GM18867 (cell line): ENCODE measurements at regions not wholly inside any gene's neighbourhood (a gene's known extent, or its start where the extent isn't known, plus 50 kb on each side); places are given as distances from the start of the nearest gene placed in this dataset.

Experiments used
- ATAC-seq: cut with Tn5 transposase; IDR thresholded peaks from one replicate; pipeline ENCODE4 v1.9.1; 2021; ENCODE audit warnings: mild to moderate bottlenecking, moderate library complexity; ENCODE audit not compliant: unreplicated experiment

DNA sequence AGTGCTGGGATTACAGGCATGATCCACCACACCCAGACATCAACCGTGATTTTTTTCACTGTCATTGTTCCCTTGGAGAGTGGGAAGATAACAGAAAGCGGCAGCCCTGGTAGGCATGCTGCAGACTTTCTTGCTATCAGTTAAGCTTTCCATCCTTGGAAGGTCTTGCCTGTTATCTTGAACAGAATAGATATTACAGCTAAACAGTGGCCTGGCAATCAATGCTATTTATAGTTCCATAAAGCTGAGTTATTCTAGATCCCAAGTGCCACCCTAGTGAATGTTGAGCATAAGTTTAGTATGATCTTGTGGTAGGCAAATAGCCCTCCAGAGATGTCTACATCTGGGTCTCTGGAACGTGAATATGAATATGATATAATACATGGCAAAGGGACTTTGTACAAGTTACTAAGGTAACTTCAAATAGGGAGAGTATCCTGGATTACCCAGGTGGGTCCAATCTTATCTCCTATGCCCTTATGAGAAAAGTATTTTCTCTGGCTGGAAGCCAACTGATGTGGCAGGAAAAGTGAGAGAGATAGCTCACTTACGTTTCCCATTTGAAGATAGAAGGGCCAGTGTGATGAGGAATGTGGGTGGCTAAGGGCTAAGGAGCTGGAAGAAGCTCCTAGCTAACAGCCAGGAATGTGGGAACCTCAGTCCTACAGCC lies 609.1 kb upstream of the IGFBP3 start:
- no peak for ATAC-seq

DNA sequence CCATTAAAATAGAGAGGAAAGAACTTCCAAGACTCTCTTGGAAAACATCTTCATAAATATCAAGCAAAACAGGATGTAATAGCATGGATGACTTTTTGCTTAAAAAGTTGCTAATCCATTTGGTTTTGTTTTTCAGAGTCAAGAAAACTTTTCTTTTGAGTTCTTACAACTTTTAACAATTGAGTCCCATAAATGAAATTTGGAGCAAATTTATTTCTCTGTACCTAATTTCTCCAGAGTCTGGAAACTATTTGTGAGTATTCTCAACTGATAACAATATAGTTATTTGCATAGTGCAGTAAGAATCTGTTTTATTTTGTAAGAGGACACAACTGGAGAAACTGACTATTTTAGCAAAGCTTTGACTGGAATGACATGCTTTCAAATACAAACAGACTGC lies 606.3 kb upstream of the IGFBP3 start:
- no peak for ATAC-seq

DNA sequence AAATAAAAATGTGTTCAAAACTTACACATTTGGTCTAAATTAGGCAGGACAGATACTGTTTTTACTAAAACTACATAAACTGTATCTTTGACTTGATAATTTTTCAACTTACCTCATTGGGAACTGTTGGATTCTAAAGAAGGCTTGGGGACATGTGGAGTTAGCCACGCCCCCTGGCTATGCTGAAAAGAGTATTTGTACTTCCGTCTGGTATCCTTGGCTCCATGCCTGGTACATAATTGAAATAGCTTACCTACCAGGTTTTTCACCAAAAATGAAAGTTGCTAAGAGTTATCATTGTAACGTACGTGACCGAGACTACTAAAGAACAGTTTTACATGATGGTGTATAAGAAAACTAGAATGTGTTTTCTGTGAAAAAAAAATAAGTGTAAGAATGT lies 604.8 kb upstream of the IGFBP3 start:
- no peak for ATAC-seq

DNA sequence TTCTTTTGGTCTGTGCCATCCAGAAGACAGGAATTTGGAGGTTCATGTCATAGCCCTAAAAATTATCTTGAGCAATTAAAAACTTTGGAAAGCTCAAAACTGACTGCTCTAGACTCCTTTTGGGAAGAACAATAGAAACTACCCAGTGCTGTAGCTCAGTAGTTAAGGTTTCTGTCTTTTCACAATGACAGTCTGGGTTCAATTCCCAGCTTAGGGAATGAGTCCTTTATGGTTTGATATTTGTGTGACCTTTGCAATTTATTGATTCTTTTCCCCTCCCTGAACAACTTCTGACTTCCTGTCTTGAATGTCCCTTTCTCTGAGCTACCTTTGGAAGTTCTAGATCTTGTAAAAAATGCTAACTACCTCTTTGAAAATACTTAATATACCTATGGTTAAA lies 603.3 kb upstream of the IGFBP3 start:
- no peak for ATAC-seq

DNA sequence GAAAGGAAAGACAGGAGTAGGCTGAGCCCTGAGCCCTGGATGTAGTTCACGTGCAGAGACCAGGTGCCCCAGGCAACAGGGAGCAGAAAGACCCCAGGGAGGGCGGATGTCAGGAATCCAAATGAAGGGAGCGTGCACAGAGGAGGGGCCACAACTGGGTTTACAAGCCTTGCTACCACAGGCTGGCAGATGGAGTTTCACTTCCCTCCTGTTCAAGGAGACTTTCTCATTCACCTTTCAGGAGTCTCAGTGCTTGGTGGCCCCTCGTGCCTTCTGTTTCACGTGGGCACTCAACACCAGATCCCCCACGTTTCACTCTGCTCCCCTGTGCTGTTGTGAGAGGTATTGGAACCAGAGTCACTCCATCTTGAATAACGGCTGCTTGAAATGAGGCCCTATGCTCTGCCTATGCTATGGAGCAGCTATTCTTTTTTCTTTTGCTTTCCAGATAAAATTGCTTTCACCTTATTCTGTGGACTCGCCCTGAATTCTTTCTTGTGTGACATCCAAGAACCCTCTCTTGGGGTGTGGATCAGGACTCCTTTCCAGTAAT lies 601.4 kb upstream of the IGFBP3 start:
- ATAC-seq: peak; percentile 62

DNA sequence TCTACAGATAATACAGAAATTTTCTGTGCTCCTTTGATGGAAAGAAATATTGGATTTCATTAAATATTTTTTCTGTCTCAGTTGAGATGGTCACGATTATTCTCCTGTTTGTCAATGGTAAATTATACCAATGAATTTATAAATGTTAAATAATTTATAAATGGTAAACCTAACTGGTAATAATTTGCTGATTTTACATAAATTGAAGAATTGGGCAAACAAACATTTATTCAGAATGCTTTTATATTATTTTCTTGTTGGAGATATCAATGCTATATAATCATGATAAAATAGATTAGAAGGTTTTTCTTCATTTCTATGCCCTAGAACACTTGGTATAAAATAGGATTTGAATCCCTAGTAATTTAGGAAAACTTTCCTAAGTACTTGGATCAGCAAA lies 597.6 kb upstream of the IGFBP3 start:
- ATAC-seq: no peak

DNA sequence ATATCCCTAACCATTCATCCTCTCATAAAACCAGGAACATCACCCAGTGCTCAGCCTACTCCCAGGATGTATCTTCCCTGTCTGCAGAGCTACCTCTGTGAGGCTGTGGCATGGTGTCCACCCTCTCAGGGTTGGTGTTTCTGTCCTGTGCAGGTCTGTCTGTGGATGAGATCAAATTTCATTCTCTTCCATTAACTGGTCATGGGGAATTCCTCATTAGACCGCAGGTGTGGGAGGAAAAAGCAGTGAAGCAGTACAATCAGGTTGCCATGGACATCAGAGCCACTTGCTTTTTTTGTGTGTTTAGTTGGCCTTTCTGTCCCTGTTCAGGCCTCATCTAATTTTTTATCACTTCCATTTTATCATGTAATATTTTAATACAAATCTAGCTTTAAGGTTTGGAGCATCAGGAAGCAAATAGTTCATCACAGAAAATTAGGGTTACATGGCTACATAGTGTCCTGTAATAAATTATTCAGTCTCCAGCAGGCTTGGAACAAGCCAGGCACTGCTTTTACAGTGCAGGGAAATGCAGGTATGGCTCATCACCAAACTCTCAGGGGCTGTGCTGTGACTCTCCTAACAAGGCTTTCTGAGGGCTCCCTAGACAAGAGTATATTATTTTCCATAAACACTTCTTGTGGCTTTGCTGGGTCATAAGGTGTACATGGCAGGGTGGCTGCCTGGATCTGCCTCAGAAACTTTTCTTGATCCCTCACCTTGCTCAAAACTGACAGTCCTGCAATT lies 594.9 kb upstream of the IGFBP3 start:
- ATAC-seq: no peak

DNA sequence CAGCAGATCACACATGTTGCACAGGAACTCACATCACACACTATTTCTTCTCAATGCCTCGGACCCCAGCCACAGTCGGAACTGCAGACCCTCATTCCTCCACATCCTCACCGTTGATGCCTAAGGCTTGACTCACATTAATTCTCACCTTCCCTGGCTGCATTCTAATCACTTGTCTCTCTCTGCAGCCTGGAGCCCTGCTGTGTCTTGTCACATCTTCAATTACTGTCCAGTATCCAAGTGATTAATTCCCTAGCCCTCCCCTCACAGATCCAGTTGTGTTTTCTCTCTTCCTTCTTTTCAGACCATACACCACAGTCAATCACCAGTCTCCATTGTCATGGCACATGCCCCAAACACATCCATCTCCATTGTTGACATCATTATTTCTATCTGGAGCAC lies 592.4 kb upstream of the IGFBP3 start:
- no peak for ATAC-seq

DNA sequence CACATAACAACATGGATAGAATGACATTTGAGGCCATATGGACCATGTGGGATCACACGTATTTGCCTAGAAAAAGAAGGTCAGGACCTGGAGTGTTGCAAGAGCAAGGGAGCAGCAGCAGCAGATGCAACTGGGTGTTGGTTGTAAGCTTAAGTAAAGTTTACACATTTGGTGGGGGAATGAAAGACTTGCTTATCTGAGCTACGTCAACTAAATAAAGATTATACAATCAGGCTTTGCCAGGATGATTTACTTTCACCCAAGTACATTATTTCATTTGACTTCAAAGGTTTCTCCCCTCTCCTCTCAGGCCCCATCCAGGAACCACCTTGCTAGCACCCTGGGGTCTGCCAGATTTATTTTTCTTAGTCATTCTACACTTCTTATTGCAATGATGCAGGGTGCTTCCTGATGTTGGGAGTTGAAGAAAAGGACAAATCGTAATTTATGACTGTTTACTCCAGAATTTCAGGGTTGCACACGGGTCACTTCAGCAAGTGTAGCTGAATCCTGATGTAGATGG lies 591.9 kb upstream of the IGFBP3 start:
- no peak for ATAC-seq

DNA sequence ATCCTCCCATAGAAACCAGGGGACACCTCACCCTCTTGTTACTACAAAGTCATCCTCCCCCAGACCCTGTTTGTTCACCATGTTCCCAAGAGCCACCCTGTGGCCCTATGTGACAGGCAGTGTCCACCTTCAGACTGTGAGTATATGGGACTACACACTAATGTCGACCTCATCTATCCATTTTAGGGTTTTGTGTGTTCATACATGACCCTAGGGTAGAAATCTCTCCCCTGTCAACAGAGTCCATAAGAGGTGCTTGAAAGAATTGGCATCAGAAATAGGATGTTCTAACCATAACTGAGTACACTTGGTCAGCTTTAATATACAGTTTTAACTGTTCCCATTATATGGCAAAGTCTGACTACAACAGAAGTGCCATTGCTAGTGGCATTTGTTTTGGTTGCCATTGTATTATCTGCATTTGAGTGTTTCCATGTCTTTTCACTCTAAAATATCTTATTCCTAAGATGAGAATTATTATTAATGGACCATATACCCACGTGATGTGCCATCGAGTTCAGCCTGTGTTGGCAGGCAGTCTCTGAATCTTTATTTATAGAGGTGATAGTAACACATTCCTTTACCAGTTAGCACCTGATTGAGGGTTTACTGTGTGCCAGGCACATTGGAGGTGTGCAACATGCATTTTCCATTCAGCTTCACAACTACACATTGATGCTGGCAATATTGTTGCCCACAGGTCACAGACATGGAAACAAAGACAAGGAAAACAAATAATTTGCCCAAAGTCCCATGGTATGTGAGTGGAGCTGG lies 590.6 kb upstream of the IGFBP3 start:
- no peak for ATAC-seq

DNA sequence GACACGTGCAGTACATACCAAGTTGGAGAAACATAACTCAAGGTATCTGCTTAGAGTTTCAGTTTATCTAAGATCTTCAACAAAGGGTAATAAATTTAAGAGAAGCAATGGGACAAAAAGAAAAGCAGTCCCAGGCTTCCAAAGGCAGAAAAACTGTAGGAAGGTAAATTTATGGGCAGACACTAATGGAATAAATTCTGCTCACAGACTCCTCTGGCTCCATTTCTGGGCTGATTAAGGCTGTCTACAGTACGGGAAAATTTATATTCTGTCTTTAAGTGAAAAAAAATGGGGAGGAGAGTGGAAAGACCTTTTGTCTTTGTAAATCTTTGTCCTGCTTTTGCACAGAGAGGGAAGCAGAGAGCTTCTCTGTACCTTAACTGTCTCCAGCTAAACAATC lies 587.5 kb upstream of the IGFBP3 start:
- ATAC-seq: no peak

DNA sequence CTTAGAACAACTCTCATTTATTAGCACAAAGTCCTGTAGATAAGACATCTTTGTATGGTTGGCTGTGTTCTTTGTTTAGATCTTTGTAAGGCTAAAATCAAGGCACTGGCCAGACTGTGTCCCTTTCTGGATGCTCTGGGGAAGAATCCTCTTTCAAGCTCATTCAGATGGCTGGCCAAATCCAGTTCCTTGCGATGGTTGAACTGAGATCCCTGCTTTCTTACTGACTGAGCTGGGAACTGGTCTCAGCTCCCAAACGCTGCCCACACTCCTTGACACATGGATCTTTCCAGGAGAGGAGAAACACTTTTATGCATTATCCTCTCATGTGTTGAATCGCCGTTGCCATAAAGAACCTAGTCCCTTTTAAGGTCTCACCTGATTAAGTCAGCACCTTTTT lies 586.5 kb upstream of the IGFBP3 start:
- ATAC-seq: no peak

DNA sequence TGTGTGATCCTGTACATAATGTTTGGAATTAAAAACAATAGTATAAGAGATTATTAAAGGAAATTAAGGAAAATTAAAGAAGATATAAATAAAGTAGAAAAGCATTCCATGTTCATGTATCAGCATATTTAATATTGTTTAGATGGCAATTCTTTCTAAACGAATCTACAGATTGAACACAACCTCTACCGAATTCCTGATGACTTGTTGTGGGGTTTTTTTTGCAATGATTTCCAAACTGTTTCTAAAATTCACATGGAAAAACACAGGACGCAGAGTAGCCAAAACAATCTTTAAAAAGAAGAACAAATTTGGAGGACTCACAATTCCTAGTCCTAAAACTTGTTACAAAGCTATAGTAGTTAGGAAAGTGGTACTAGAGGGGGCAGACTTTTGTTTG lies 573.4 kb upstream of the IGFBP3 start:
- ATAC-seq: no peak

DNA sequence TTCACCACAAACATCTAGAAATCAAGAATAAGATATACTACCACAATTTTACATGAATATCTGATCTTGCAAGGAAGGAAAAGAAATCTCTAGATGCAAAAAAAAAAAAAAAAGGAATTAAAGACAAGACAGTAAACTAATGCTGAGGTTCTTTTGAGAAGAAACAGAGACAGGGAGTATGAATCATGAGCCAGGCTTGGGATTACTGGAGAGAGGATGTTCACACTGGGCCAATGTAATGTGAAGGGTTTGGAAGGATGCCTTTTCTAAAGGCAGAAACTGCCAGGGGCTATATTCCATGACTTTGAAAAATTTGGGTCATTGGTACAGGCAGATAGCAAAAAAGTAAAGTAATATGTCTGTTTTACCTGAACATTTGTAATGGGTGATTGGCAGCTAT lies 573.0 kb upstream of the IGFBP3 start:
- ATAC-seq: no peak

DNA sequence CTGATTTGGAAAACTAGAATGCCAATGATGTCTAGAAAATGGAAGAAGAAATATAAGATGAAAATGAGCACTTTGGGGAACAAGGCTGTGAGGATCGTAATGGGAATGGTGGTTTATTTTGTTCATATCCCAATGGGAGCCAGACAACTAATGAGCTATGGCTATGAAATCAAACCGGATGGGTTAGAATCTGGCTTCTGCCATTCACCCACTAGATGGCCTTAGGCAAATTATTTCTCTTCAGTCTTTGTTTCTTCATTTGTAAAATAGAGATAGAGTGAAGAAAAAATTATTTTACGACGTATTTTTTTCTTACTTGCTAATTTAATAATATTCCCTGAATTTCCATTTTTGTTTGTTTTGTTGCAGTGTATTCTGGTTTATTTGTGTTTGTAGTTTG lies 572.1 kb upstream of the IGFBP3 start:
- no peak for ATAC-seq

DNA sequence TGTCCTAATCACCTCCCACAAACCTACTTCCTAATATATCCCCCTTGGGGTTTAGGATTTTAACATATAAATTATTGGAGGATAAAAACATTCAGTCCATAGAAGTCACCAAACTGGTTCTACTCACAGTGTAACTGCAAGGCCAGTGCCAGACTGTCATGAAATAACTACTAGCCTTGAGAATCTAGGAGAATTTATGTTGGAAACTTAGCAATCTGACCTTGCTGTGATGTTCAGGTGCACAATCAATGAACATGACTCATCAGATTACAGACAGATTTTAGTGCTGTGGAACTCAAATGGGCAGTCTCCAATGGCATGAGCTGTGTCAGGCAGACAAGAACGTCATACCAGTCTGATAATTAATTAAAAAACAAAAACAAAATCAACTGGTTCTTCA lies 571.4 kb upstream of the IGFBP3 start:
- ATAC-seq: no peak

DNA sequence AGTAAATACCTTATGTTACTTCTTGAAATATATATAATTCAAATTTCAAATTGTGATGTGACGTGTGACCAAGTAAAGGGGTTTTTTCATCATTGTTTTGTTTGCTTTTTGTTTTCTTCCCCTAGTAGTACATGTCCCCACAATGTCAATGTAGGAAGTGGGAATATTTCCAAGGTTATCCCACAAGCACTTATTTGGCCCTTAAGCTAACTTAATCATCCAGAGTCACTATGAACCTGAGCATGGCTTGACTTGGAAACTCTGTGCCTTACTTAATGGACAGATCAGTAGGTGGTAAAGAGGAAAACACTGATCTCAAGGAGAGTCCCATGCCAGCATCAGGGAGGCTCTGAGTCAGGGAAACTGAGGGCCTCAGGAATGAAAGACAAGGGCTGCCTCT lies 569.3 kb upstream of the IGFBP3 start:
- ATAC-seq: no peak

DNA sequence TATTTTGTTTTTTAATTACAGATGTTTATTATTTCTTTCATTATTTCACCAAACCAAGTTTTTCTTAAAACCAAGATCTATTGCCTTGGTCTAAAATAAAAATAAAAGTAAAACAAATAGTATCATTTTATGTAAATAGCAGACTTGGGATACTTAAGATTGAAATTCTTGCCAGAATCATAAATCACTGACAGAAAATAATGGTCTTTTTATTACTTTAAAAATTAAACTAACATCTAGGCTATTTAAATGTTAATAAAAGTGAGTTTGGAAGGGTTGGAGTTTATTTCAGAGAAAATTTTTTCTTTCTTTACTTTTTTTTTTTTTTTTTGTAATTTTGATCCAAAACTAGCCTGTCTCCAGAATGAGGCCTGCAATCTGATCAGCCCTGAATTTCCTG lies 568.0 kb upstream of the IGFBP3 start:
- ATAC-seq: no peak

DNA sequence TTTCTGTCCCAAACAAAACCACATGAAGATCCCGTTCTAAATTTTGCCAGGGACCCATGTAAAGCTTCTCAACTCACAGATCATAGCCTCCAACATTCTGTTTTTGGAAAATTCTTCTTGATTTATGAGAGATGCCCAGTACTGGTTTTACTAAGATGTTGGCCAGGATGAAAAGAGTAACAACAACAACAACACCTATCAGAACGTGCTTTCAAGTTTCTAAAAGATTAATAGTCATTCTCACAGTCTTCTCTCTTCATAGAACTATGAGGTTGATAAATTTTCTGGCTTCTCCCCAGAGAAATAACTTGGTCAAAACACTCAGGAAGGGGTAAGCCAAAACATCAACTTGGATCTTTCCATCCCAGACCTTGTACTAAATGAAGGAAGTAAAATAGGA lies 567.5 kb upstream of the IGFBP3 start:
- ATAC-seq: no peak

DNA sequence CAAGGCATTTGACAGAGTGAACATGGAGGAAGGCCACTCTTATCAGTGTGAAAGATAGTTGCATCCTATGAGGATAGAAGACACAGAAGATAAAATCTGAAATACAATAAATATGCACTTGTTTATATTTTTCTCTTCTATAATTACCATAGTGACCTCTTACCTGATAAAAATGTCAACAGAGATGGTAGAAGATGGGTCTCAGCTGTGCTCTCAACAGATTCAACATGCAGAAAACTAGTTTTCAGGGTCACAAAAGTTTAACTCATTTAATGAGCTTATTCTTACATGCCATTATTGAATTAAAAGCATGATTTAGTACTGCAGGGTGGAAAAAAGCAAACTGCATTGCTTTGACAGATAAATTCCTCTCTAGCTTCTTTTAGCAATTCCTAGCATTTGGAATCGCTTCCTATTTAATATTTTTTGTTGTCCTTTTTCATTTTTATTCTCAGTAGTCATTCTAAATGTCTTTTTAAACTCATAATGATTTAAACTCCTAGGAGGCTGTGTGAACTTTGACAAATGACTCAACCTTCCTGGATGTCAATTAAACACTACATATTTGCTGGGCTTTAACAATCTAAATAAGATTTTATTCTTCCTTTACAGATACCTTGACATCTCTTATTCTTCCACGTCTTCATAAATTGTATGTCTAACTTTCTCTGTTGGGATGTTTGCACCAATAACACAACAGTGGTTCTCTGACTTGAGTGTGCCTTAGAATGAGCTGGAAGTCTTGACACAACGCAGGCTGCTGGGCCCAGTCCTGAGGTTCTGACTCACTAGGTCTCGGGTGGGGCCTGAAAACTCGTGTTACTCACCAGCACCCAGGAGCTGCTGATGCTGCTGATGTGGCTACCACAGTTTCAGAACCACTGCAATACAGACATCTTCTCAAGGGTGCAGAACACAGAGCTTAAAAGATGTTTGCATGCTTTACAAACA lies 565.5 kb upstream of the IGFBP3 start:
- no peak for ATAC-seq
